ENCODE measurements at regions not wholly inside any gene's neighbourhood (a gene's known extent, or its start where the extent isn't known, plus 50 kb on each side); places are given as distances from the start of the nearest gene placed in this dataset.

GRCh38 chr4:11701966-11702725 is 273.5 kb upstream of the HS3ST1 start:
- H3K18ac ChIP-seq (ENCODE audit: extremely low read depth, low read length): no peak overlapping the region
- no peak overlapping the region for H4K91ac ChIP-seq (replicated peaks; ENCODE audit: insufficient read length, low read length)
- H2BK12ac ChIP-seq (ENCODE audit: low read depth, low read length): no peak overlapping the region
- DNase-seq (ENCODE audit: low read depth in 1 of 2, low spot score in 2 of 2) (no peak), FAIRE-seq (peak; percentile 36)
- H2BK20ac ChIP-seq (ENCODE audit: low read length): no peak overlapping the region
- H3K23me2 ChIP-seq (ENCODE audit: low read depth, low read length): no peaks in the 10 kb centered on the region
- H3K9me3 ChIP-seq (ENCODE audit: insufficient read depth in 2 of 2, low read depth in 1 of 2, low read length in 1 of 2): no peaks in the 10 kb centered on the region
- H4K20me1 ChIP-seq (replicated peaks in 1 of 2; ENCODE audit: control insufficient read depth in 1 of 2, insufficient read depth in 2 of 2, low read length in 2 of 2): no peaks in the 10 kb centered on the region
- no peak overlapping the region for H2AK5ac ChIP-seq (ENCODE audit: low read depth, low read length)
- no peak overlapping the region for H2BK5ac ChIP-seq (ENCODE audit: low read depth, low read length)
- no peak overlapping the region for H2BK120ac ChIP-seq (replicated peaks; ENCODE audit: low read depth, low read length)
- TF ChIP-seq RBBP5 (IDR thresholded peaks at IDR 0.05; ENCODE audit: borderline replicate concordance, low read depth, low read length) (no peak), CTCF (IDR thresholded peaks at IDR 0.05; ENCODE audit: control extremely low read depth in 1 of 3, insufficient read depth in 1 of 3, low read depth in 1 of 3, low read length in 3 of 3) (peak; percentile 27 to 55 (median 42); a peak in 3 of 4 replicates), BCL11A (IDR thresholded peaks at IDR 0.05; ENCODE audit: low read depth in 2 of 2, low read length in 2 of 2) (no peak), RAD21 (IDR thresholded peaks at IDR 0.05 in 1 of 2, conservative IDR thresholded peaks at IDR 0.05 in 1 of 2; ENCODE audit: low read depth in 2 of 2, low read length in 2 of 2) (peak in 1 of 2 experiments; percentile 38; a peak in 2 of 4 replicates)
- no peak overlapping the region for H3K23ac ChIP-seq (ENCODE audit: insufficient read length)
- H2BK15ac ChIP-seq (ENCODE audit: low read length): no peak overlapping the region
- no peak overlapping the region for H3K56ac ChIP-seq (replicated peaks; ENCODE audit: insufficient read length, low read depth, low read length)
- no peaks in the 10 kb centered on the region for H3K27me3 ChIP-seq (replicated peaks in 1 of 4; ENCODE audit: control insufficient read depth in 3 of 4, extremely low read depth in 1 of 4, insufficient read depth in 3 of 4, low read length in 3 of 4)
- H3K9ac ChIP-seq (replicated peaks in 1 of 4; ENCODE audit: extremely low read depth in 1 of 4, low read depth in 3 of 4, low read length in 3 of 4): no peak overlapping the region
- no peaks in the 10 kb centered on the region for H3K79me2 ChIP-seq (ENCODE audit: control insufficient read depth in 1 of 2, insufficient read depth in 2 of 2, low read length in 2 of 2)
- CTCF ChIA-PET (ENCODE audit: partially characterized antibody): interaction anchor here (0.6 to 1.7 kb wide), 13 partner anchors 9 to 195 kb away, joined by 3 to 9 read pairs (median 3); no protein-coding TSS in a partner anchor
- H3K4me3 ChIP-seq (ENCODE audit: extremely low read depth in 1 of 4, insufficient read depth in 2 of 4, low read depth in 3 of 4, low read length in 4 of 4): no peak overlapping the region
- H3K4me1 ChIP-seq (replicated peaks in 1 of 4; ENCODE audit: control insufficient read depth in 3 of 4, insufficient read depth in 4 of 4, low read length in 3 of 4): no peaks in the 10 kb centered on the region
- H3K36me3 ChIP-seq (ENCODE audit: control insufficient read depth in 2 of 4, insufficient read depth in 4 of 4, low read length in 3 of 4): no peaks in the 10 kb centered on the region
- peak overlapping the region; percentile 20; the same call in 1 of the 2 replicates for H2AFZ ChIP-seq (ENCODE audit: low read length)
- H3K27ac ChIP-seq (ENCODE audit: low read depth, low read length): no peak overlapping the region
- no peak overlapping the region for H4K5ac ChIP-seq (ENCODE audit: insufficient read length, low read depth, low read length)
- H3K79me1 ChIP-seq (ENCODE audit: low read depth, low read length): no peaks in the 10 kb centered on the region
- WGBS, 2 experiments (ENCODE audit: extremely low coverage in 1 of 2, insufficient coverage in 1 of 2, insufficient read length in 1 of 2, insufficient replicate concordance in 2 of 2, low coverage in 1 of 2, low lambda C conversion rate in 2 of 2, missing lambda C conversion rate in 1 of 2): 94% methylated on average over 14 of the region's 14 CpGs; no CpG with 5 or more reads in 1 of the 2 experiments
- H3K4ac ChIP-seq (replicated peaks; ENCODE audit: insufficient read length, low read depth, low read length): no peak overlapping the region
- POLR2A ChIA-PET (ENCODE audit: partially characterized antibody): no interaction called here
- H3K14ac ChIP-seq (ENCODE audit: insufficient read length): no peak overlapping the region
- no peak overlapping the region for H3K4me2 ChIP-seq (ENCODE audit: insufficient read depth in 1 of 2, low read depth in 2 of 2, low read length in 2 of 2)
- H4K8ac ChIP-seq (ENCODE audit: extremely low read depth, insufficient read depth, low read length): no peak overlapping the region
